SK-N-SH (cell line): ENCODE measurements at regions not wholly inside any gene's neighbourhood (a gene's known extent, or its start where the extent isn't known, plus 50 kb on each side); places are given as distances from the start of the nearest gene placed in this dataset.
"Not testable (repeated sequence)": the region's sequence is repeated elsewhere in the genome, so short reads cannot be mapped to it uniquely, and the experiment has no call there.

ENCODE experiments used
- CTCF ChIA-PET: fragments of 300-600, 350-600 bp; formaldehyde crosslinking; extraction: SDS; loops from one replicate; lab custom pipeline; 2021; lab: Yijun Ruan, JAX
- POLR2A ChIA-PET: fragments of 350-600 bp; sonication (Branson Sonifier 250); formaldehyde crosslinking; extraction: SDS; loops from one replicate; lab custom pipeline; 2020; ENCODE audit warnings: antibody characterized with exemption, inconsistent platforms; lab: Yijun Ruan, JAX
- DNase-seq: peaks from one replicate; pipeline ENCODE4 v3.0.0; 2012
- H2AFZ ChIP-seq: fragments of 200-600 bp; sonication (generic); 2 replicates; pipeline ENCODE4 v1.8.1; 2016; ENCODE audit warnings: antibody characterized with exemption, mild to moderate bottlenecking, low read depth
- H3F3A ChIP-seq: fragments of 200-600 bp; sonication (generic); replicated peaks from 2 replicates; pipeline ENCODE3; 2016; ENCODE audit warnings: antibody characterized with exemption, mild to moderate bottlenecking; ENCODE audit not compliant: insufficient read depth
- H3K27ac ChIP-seq, 2 experiments: fragments of 200-500 bp in 1 of 2; fragments of 200-600 bp in 1 of 2; sonication (Bioruptor generic) in 1 of 2; sonication (generic), shearing (Covaris generic) in 1 of 2; 2 replicates each; pipeline versions ENCODE4 v1.5.1 to v1.6.1; 2014 to 2016; ENCODE audit warnings: low read depth in 2 of 2, inconsistent platforms in 1 of 2, low read length in 1 of 2, mild to moderate bottlenecking in 1 of 2, mixed read lengths in 1 of 2
- H3K27me3 ChIP-seq: fragments of 200-600 bp; sonication (generic), shearing (Covaris generic); 2 replicates; pipeline ENCODE4 v1.6.1; 2016; ENCODE audit warnings: mixed run types; ENCODE audit not compliant: insufficient read depth
- H3K36me3 ChIP-seq, 2 experiments: fragments of 200-500 bp in 1 of 2; fragments of 200-600 bp in 1 of 2; sonication (Bioruptor generic) in 1 of 2; sonication (generic) in 1 of 2; replicated peaks in 1 of 2; 2 replicates each; pipeline versions ENCODE3 to v1.5.1; 2014 to 2016; ENCODE audit warnings: low read length in 1 of 2, mild to moderate bottlenecking in 1 of 2; ENCODE audit not compliant: insufficient read depth in 2 of 2, control insufficient read depth in 1 of 2
- H3K4me1 ChIP-seq, 2 experiments: fragments of 200-500 bp in 1 of 2; fragments of 200-600 bp in 1 of 2; sonication (Bioruptor generic) in 1 of 2; sonication (generic), shearing (Covaris generic) in 1 of 2; 2 replicates each; pipeline versions ENCODE4 v1.5.1 to v1.6.1; 2014 to 2016; ENCODE audit warnings: low read depth in 1 of 2, low read length in 1 of 2, mixed run types in 1 of 2; ENCODE audit not compliant: insufficient read depth in 2 of 2, control insufficient read depth in 1 of 2
- H3K4me2 ChIP-seq: fragments of 200-600 bp; sonication (generic), shearing (Covaris generic); 2 replicates; pipeline ENCODE4 v1.6.1; 2017; ENCODE audit warnings: mixed run types
- H3K4me3 ChIP-seq, 2 experiments: fragments of 200-500 bp in 1 of 2; fragments of 200-600 bp in 1 of 2; sonication (Bioruptor generic) in 1 of 2; sonication (generic), shearing (Covaris generic) in 1 of 2; 2 replicates each; pipeline versions ENCODE4 v1.5.1 to v1.8.1; 2014 to 2016; ENCODE audit warnings: low read depth in 2 of 2, inconsistent platforms in 1 of 2, low read length in 1 of 2, mild to moderate bottlenecking in 1 of 2, mixed read lengths in 1 of 2, moderate library complexity in 1 of 2
- H3K79me2 ChIP-seq: fragments of 200-600 bp; sonication (generic); 2 replicates; pipeline ENCODE4 v1.8.1; 2017; ENCODE audit warnings: mild to moderate bottlenecking; ENCODE audit not compliant: insufficient read depth
- H3K9ac ChIP-seq: fragments of 200-600 bp; sonication (generic); 2 replicates; pipeline ENCODE4 v1.6.1; 2017; ENCODE audit warnings: mixed run types
- H3K9me2 ChIP-seq: fragments of 200-600 bp; sonication (generic); 2 replicates; pipeline ENCODE4 v1.6.1; 2017; ENCODE audit warnings: mixed run types
- H3K9me3 ChIP-seq: fragments of 200-600 bp; sonication (generic); 2 replicates; pipeline ENCODE4 v1.6.1; 2017; ENCODE audit warnings: mixed run types, mild to moderate bottlenecking, moderate library complexity
- H4K20me1 ChIP-seq: fragments of 200-600 bp; sonication (generic); 2 replicates; pipeline ENCODE4 v1.6.1; 2017; ENCODE audit warnings: mild to moderate bottlenecking, mixed run types; ENCODE audit not compliant: insufficient read depth
- CHD2 ChIP-seq: fragments of 150-350 bp; IDR thresholded peaks from 2 replicates; pipeline ENCODE4 v1.6.1; 2018; ENCODE audit warnings: low read length; ENCODE audit not compliant: partially characterized antibody
- ELF1 ChIP-seq: IDR thresholded peaks from 2 replicates; pipeline ENCODE4 v1.4.0; 2012
- EP300 ChIP-seq, 2 experiments: IDR thresholded peaks; 2 replicates each; pipeline versions ENCODE4 v1.4.0 to v1.6.1; 2012; ENCODE audit warnings: borderline replicate concordance in 1 of 2, low read depth in 1 of 2, low read length in 1 of 2
- FOXJ3 ChIP-seq: sonication (generic); formaldehyde crosslinking; IDR thresholded peaks from 2 replicates; pipeline ENCODE4 v1.5.1; 2020; ENCODE audit warnings: mild to moderate bottlenecking, missing genetic modification reagents
- FOXM1 ChIP-seq: IDR thresholded peaks from 2 replicates; pipeline ENCODE4 v1.4.0; 2012; ENCODE audit warnings: low read depth, mild to moderate bottlenecking
- IRF3 ChIP-seq: fragments of 150-350 bp; IDR thresholded peaks from 2 replicates; pipeline ENCODE4 v1.6.1; 2016; ENCODE audit warnings: mild to moderate bottlenecking, low read depth, low read length
- MEF2A ChIP-seq: IDR thresholded peaks from 2 replicates; pipeline ENCODE4 v1.4.0; 2012; ENCODE audit warnings: low read depth, borderline replicate concordance
- PBX3 ChIP-seq: IDR thresholded peaks from 2 replicates; pipeline ENCODE4; 2012
- RFX5 ChIP-seq: IDR thresholded peaks from 2 replicates; pipeline ENCODE4 v1.6.1; 2012; ENCODE audit warnings: mild to moderate bottlenecking, improper control_type of control experiment, low read length
- RXRA ChIP-seq: IDR thresholded peaks from 2 replicates; pipeline ENCODE4 v1.4.0; 2012; ENCODE audit warnings: low read depth, mild to moderate bottlenecking, borderline replicate concordance
- TCF12 ChIP-seq: IDR thresholded peaks from 2 replicates; pipeline ENCODE4 v1.4.0; 2012
- USF2 ChIP-seq: fragments of 150-350 bp; IDR thresholded peaks from 2 replicates; pipeline ENCODE4 v1.6.1; 2017; ENCODE audit warnings: antibody characterized with exemption, low read length, low read depth, borderline replicate concordance
- YY1 ChIP-seq: IDR thresholded peaks from 2 replicates; pipeline ENCODE4 v1.4.0; 2012; ENCODE audit warnings: low read depth, mild to moderate bottlenecking
- WGBS: methylation state at CpG from one replicate; pipeline ENCODE4 v1.1.6; 2017; ENCODE audit warnings: low lambda C conversion rate; 5-methylcytosine and 5-hydroxymethylcytosine counted together

GRCh38 chr16:35215287-35215686, 1755.9 kb downstream of the TP53TG3F start:
- Histone ChIP-seq H3F3A (no peaks in the 10 kb centered on the region), H2AFZ (no peak overlapping the region), H3K9me3 (no peaks in the 10 kb centered on the region), H3K4me3 (no peak overlapping the region), H3K4me1 (peaks cover 0 to 2% of the 10 kb centered on the region in 2 experiments; a peak in 1 of 4 replicates), H3K9ac (no peak overlapping the region), H3K9me2 (no peaks in the 10 kb centered on the region), H3K27ac (no peak overlapping the region), H4K20me1 (no peaks in the 10 kb centered on the region), H3K79me2 (0 out of 2 replicates have a peak, but pooled peaks cover 3% of the 10 kb centered on the region), H3K27me3 (no peaks in the 10 kb centered on the region), H3K36me3 (peaks cover 0 to 4% of the 10 kb centered on the region in 2 experiments), H3K4me2 (no peak overlapping the region)
- ChIA-PET POLR2A (no interaction called here), CTCF (no interaction called here)
- TF ChIP-seq PBX3 (no peak), EP300 (IDR thresholded peaks at IDR 0.05; ENCODE audit: borderline replicate concordance in 1 of 2, low read depth in 1 of 2, low read length in 1 of 2) (no peak), CHD2 (no peak), YY1 (no peak), RXRA (no peak), RFX5 (no peak), ELF1 (no peak), FOXJ3 (CRISPR knock-in tag) (no peak), MEF2A (no peak), FOXM1 (no peak), TCF12 (no peak), USF2 (no peak), IRF3 (no peak)
- DNase-seq = no peak
- WGBS = 83% methylated on average over 3 of the region's 3 CpGs

GRCh38 chr16:35216261-35216660, 1756.8 kb downstream of the TP53TG3F start:
- H3K36me3 ChIP-seq, H3K27me3 ChIP-seq, H3K4me3 ChIP-seq, H3K4me2 ChIP-seq, H3K27ac ChIP-seq, H3K9me3 ChIP-seq, H2AFZ ChIP-seq, H3F3A ChIP-seq, DNase-seq, CTCF ChIA-PET, H3K9me2 ChIP-seq, H3K4me1 ChIP-seq, POLR2A ChIA-PET, H4K20me1 ChIP-seq, H3K9ac ChIP-seq, H3K79me2 ChIP-seq: not testable (repeated sequence)
- WGBS = 69% methylated on average over 3 of the region's 6 CpGs
